Dendritic cell treated with granulocyte-macrophage colony-stimulating factor and Interleukin-4, amounts not matched to agents 40 ng/mL and 50 ng/mL, for 4 days (primary cell): ENCODE measurements at regions not wholly inside any gene's neighbourhood (a gene's known extent, or its start where the extent isn't known, plus 50 kb on each side); places are given as distances from the start of the nearest gene placed in this dataset.

Source experiments
- H3K27ac Mint-ChIP-seq: one replicate; pipeline ENCODE4 v1.8.0; 2022; ENCODE audit warnings: mild to moderate bottlenecking, mixed read lengths
- H3K27me3 Mint-ChIP-seq: one replicate; pipeline ENCODE4 v1.8.0; 2022; ENCODE audit warnings: mild to moderate bottlenecking, mixed read lengths
- H3K36me3 Mint-ChIP-seq: one replicate; pipeline ENCODE4 v1.8.0; 2022; ENCODE audit warnings: low read depth, mixed read lengths
- H3K4me1 Mint-ChIP-seq: one replicate; pipeline ENCODE4 v1.8.0; 2022; ENCODE audit warnings: low read depth, mixed read lengths
- H3K4me3 Mint-ChIP-seq: one replicate; pipeline ENCODE4 v1.8.0; 2022; ENCODE audit warnings: mild to moderate bottlenecking, moderate library complexity, mixed read lengths
- H3K9me3 Mint-ChIP-seq: one replicate; pipeline ENCODE4 v1.8.0; 2022; ENCODE audit warnings: mixed read lengths
- intact Hi-C: fragments of 100-400 bp; cut with micrococcal nuclease; formaldehyde crosslinking; loops from one replicate; pipeline ENCODE4 v1.15.0; 2022

DNA sequence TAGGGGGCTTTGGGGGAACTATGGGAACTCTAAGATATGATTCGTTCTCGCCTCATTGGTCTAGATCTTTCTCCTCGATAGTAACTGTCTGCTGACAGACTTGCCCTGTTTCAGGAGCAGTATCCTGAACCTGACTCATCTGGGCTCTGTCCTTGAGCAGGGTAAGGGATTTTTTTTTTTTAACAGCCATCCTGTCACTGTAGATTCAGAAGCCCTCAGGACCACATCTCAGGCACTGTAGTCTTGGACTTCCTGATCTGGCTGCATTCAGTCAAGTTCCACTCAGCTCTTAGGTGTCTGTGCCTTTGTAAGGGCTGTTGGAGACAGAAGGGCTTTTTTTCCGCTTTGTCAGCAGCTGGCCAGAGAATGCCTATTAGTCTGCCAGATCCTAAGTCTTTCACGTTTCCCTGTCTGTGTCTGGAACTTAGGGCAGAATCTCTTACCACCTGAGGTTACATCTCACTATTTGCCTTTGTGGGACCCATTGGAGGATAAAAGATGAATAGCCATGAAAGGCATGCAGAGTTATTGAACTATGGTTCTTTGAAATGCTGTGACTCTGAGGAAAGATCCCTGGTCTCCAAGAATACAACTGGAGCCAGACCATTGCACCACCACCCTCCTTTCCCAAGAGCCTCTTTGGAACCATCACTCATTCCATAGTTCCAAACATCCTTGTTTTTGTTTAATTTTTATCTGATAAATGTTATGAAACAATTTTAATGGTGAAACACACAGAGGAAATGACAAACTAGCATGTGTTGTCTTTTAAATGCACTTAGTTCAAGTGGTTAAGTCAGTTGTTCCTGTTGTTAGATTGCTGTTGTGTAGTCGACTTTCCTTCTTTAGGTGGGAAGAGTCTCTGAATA is 49.7 kb upstream of the MACF1 start:
- intact Hi-C loops = no loop called here
- Mint-ChIP-seq H3K36me3 (peaks cover 26% of the 10 kb centered on the region), H3K9me3 (no peaks in the 10 kb centered on the region), H3K4me3 (no peak overlapping the region), H3K27ac (no peak overlapping the region), H3K4me1 (peaks cover 30% of the 10 kb centered on the region), H3K27me3 (peaks cover 3% of the 10 kb centered on the region)
